Liver (tissue), 8 donors: ENCODE measurements at regions not wholly inside any gene's neighbourhood (a gene's known extent, or its start where the extent isn't known, plus 50 kb on each side); places are given as distances from the start of the nearest gene placed in this dataset.

Experiments used
- DNase-seq: peaks from one replicate; pipeline ENCODE4 v3.0.0-alpha.2; 2017; ENCODE audit warnings: low spot score
- H3K27ac ChIP-seq, 2 donors: one replicate each; pipeline ENCODE4 v1.7.0; 2013; ENCODE audit warnings: inconsistent platforms in 2 of 2, low read length in 2 of 2, control low read depth in 1 of 2, low read depth in 1 of 2, mild to moderate bottlenecking in 1 of 2
- H3K27me3 ChIP-seq, 4 donors: one replicate each; pipeline versions ENCODE4 v1.6.1 to v1.7.0; 2013; ENCODE audit warnings: low read length in 3 of 4, inconsistent platforms in 1 of 4, mild to moderate bottlenecking in 1 of 4, moderate library complexity in 1 of 4; ENCODE audit not compliant: control insufficient read depth in 4 of 4, insufficient read depth in 4 of 4
- H3K36me3 ChIP-seq, 4 donors: one replicate each; pipeline versions ENCODE4 v1.6.1 to v1.7.0; 2013; ENCODE audit warnings: low read length in 3 of 4, mild to moderate bottlenecking in 3 of 4, low read depth in 1 of 4, moderate library complexity in 1 of 4; ENCODE audit not compliant: control insufficient read depth in 4 of 4, insufficient read depth in 3 of 4
- H3K4me1 ChIP-seq, 4 donors: one replicate each; pipeline versions ENCODE4 v1.6.1 to v1.7.0; 2013; ENCODE audit warnings: low read length in 3 of 4, mild to moderate bottlenecking in 3 of 4, moderate library complexity in 1 of 4; ENCODE audit not compliant: control insufficient read depth in 4 of 4, insufficient read depth in 4 of 4
- H3K4me3 ChIP-seq, 3 donors: one replicate each; pipeline versions ENCODE4 v1.6.1 to v1.7.0; 2013; ENCODE audit warnings: low read length in 3 of 3, control low read depth in 1 of 3, low read depth in 1 of 3, mild to moderate bottlenecking in 1 of 3
- H3K9ac ChIP-seq, 2 donors: one replicate each; pipeline ENCODE4 v1.7.0; 2013; ENCODE audit warnings: low read length in 2 of 2, mild to moderate bottlenecking in 2 of 2, moderate library complexity in 2 of 2, control low read depth in 1 of 2, low read depth in 1 of 2
- H3K9me3 ChIP-seq, 4 donors: one replicate each; pipeline versions ENCODE4 v1.6.1 to v1.7.0; 2013; ENCODE audit warnings: low read length in 3 of 4; ENCODE audit not compliant: control insufficient read depth in 4 of 4
- CTCF ChIP-seq: fragments of 150-350 bp; IDR thresholded peaks from 2 replicates; pipeline ENCODE4 v1.5.1; 2017; ENCODE audit warnings: improper control_type of control experiment, low read depth, low read length; ENCODE audit not compliant: missing input control
- EGR1 ChIP-seq, 2 donors: IDR thresholded peaks; 2 replicates each; pipeline ENCODE4 v1.6.1; 2016 to 2018; ENCODE audit warnings: antibody characterized with exemption in 2 of 2, low read depth in 2 of 2
- FOXA1 ChIP-seq: IDR thresholded peaks from 2 replicates; pipeline ENCODE4 v1.6.1; 2016; ENCODE audit warnings: antibody characterized with exemption
- FOXA2 ChIP-seq: IDR thresholded peaks from 2 replicates; pipeline ENCODE4 v1.6.1; 2016; ENCODE audit warnings: antibody characterized with exemption
- GABPA ChIP-seq, 2 donors: IDR thresholded peaks in 1 of 2; conservative IDR thresholded peaks in 1 of 2; 2 replicates each; pipeline ENCODE4 v1.6.1; 2016; ENCODE audit warnings: antibody characterized with exemption in 2 of 2, mild to moderate bottlenecking in 1 of 2, moderate library complexity in 1 of 2
- HNF4G ChIP-seq: IDR thresholded peaks from 2 replicates; pipeline ENCODE4 v1.6.1; 2016; ENCODE audit warnings: antibody characterized with exemption
- MAX ChIP-seq: IDR thresholded peaks from 2 replicates; pipeline ENCODE4 v1.6.1; 2016; ENCODE audit warnings: antibody characterized with exemption
- NR2F2 ChIP-seq: IDR thresholded peaks from 2 replicates; pipeline ENCODE4 v1.6.1; 2016; ENCODE audit warnings: antibody characterized with exemption
- RAD21 ChIP-seq, 2 donors: IDR thresholded peaks; 2 replicates each; pipeline ENCODE4 v1.6.1; 2016; ENCODE audit warnings: antibody characterized with exemption in 2 of 2, mild to moderate bottlenecking in 2 of 2
- TAF1 ChIP-seq: conservative IDR thresholded peaks from 2 replicates; pipeline ENCODE4 v1.6.1; 2016; ENCODE audit warnings: antibody characterized with exemption, mild to moderate bottlenecking
- YY1 ChIP-seq: IDR thresholded peaks from 2 replicates; pipeline ENCODE4 v1.6.1; 2016; ENCODE audit warnings: antibody characterized with exemption, mild to moderate bottlenecking
- ZBTB33 ChIP-seq: IDR thresholded peaks from 2 replicates; pipeline ENCODE4 v1.6.1; 2016; ENCODE audit warnings: antibody characterized with exemption
- WGBS: extraction: QIAGEN DNeasy Blood & Tissue Kit; methylation state at CpG from one replicate; pipeline ENCODE4 v1.1.7; 2013; 5-methylcytosine and 5-hydroxymethylcytosine counted together
- TF ChIP-seq, protein P1 (sequence below): IDR thresholded peaks from 2 replicates; pipeline ENCODE4 v1.6.1; 2016; ENCODE audit warnings: antibody characterized with exemption, mild to moderate bottlenecking
- donor health status: healthy.
- donor health status: healthy.
- donor health status: healthy.
- donor health status: healthy.
- donor health status: healthy.

DNA sequence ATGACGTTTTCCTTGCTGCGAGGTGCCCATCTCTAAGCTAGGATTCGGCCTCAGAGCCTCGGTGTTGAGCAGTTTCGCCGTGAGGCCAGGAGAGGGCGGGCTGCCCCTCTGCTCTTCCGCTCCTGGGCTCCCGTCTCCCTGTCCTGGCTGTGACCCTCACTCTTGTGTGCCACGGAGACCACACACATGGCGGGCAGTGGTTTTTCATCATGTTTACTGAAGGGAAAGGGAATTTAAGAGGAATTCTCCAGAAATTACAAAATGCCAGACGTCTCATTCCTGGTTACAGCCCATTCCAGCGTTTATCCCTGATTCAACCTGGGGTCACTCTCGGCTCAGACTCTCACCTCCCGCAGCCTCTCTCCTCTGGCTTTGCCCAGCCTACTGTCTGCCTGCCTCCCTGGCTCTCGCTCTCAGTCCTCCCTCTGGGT is 96.8 kb upstream of the ELAC2 start:
- H3K4me3 ChIP-seq: no peak overlapping the region
- no peak overlapping the region for H3K27ac ChIP-seq
- WGBS: 8% methylated on average over 16 of the region's 16 CpGs
- no peaks in the 10 kb centered on the region for H3K9me3 ChIP-seq
- no peaks in the 10 kb centered on the region for H3K36me3 ChIP-seq
- peaks cover 0 to 7% (median 2%) of the 10 kb centered on the region in 4 donors for H3K27me3 ChIP-seq
- H3K9ac ChIP-seq: no peak overlapping the region
- no peaks in the 10 kb centered on the region for H3K4me1 ChIP-seq
- peak; percentile 35 for DNase-seq
- TF ChIP-seq GABPA (IDR thresholded peaks at IDR 0.05 in 1 of 2, conservative IDR thresholded peaks at IDR 0.05 in 1 of 2) (no peak), FOXA1 (no peak), RAD21 (IDR thresholded peaks at IDR 0.05) (peak; percentile 30 to 60), CTCF (peak; percentile 23), HNF4G (no peak), TAF1 (no peak), YY1 (no peak)

- Histone ChIP-seq H3K4me3 (no peak overlapping the region), H3K4me1 (no peaks in the 10 kb centered on the region), H3K9me3 (no peaks in the 10 kb centered on the region), H3K27me3 (peaks cover 0 to 7% (median 2%) of the 10 kb centered on the region in 4 donors), H3K27ac (no peak overlapping the region), H3K9ac (no peak overlapping the region), H3K36me3 (no peaks in the 10 kb centered on the region)
- TF ChIP-seq NR2F2 (no peak), HNF4G (no peak), YY1 (no peak), CTCF (no peak), FOXA2 (no peak), GABPA (IDR thresholded peaks at IDR 0.05 in 1 of 2, conservative IDR thresholded peaks at IDR 0.05 in 1 of 2) (no peak), ZBTB33 (no peak), EGR1 (IDR thresholded peaks at IDR 0.05; ENCODE audit: low read depth in 2 of 2) (no peak), MAX (no peak)
- TF ChIP-seq, protein P1, sequence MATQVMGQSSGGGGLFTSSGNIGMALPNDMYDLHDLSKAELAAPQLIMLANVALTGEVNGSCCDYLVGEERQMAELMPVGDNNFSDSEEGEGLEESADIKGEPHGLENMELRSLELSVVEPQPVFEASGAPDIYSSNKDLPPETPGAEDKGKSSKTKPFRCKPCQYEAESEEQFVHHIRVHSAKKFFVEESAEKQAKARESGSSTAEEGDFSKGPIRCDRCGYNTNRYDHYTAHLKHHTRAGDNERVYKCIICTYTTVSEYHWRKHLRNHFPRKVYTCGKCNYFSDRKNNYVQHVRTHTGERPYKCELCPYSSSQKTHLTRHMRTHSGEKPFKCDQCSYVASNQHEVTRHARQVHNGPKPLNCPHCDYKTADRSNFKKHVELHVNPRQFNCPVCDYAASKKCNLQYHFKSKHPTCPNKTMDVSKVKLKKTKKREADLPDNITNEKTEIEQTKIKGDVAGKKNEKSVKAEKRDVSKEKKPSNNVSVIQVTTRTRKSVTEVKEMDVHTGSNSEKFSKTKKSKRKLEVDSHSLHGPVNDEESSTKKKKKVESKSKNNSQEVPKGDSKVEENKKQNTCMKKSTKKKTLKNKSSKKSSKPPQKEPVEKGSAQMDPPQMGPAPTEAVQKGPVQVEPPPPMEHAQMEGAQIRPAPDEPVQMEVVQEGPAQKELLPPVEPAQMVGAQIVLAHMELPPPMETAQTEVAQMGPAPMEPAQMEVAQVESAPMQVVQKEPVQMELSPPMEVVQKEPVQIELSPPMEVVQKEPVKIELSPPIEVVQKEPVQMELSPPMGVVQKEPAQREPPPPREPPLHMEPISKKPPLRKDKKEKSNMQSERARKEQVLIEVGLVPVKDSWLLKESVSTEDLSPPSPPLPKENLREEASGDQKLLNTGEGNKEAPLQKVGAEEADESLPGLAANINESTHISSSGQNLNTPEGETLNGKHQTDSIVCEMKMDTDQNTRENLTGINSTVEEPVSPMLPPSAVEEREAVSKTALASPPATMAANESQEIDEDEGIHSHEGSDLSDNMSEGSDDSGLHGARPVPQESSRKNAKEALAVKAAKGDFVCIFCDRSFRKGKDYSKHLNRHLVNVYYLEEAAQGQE: no peak
- 70% methylated on average over 16 of the region's 16 CpGs for WGBS
- no peak for DNase-seq
Observed at GRCh38 chr17:13113821-13114525, 96.1 kb upstream of the ELAC2 start.
